ENCODE measurements at regions not wholly inside any gene's neighbourhood (a gene's known extent, or its start where the extent isn't known, plus 50 kb on each side); places are given as distances from the start of the nearest gene placed in this dataset.

DNA sequence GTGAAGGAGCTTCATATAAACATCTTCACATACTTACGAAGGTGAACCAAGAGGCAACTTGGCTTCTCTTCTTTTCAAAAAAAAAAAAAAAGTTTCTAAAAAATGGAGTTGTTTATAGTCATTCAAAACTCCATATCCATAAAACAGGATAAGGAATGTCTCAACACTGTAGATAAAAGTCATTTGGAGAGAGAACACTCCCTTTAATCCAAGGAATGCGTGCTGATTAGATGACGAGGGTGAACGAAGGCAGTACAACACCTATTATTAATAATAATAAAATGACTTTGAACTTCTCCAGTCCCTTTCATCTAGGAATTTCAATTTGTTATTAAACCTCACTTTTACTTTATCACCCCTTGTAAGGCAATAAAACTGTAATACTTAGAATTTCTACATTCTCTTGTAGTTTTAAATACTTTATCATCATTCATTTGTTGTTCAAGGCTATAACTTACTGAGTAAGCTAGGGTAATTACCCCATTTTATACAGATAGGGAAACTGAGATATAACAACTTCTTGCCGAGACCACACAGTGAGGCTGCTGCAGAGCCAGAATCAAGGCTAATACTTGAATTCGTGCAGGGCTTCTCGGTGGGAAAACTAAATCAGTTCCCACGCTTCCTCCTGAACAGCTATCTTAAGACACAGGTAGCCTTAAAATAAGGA, 377.1 kb downstream of the EFNA5 start:
- DNase-seq (ENCODE audit: low spot score), result no peak

DNA sequence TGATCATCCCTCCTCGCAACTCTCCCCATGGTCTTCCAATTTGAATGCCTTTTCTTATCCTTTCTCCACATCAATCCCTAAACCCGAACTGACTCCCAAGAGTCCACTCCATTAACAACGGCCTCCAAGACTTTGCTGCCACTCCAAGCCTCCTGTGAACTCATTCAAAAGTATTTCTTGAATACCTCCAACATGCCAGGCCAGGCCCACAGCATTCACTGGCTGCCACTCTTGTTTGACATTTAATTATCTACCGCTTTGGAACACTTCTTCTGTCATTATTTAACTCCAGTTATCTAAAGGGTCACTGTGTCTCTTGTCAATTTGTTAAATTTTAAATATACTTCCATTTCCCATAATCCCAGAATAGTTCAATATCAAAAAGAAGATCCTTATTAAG, 378.9 kb downstream of the EFNA5 start:
- no peak for DNase-seq (ENCODE audit: low spot score)

DNA sequence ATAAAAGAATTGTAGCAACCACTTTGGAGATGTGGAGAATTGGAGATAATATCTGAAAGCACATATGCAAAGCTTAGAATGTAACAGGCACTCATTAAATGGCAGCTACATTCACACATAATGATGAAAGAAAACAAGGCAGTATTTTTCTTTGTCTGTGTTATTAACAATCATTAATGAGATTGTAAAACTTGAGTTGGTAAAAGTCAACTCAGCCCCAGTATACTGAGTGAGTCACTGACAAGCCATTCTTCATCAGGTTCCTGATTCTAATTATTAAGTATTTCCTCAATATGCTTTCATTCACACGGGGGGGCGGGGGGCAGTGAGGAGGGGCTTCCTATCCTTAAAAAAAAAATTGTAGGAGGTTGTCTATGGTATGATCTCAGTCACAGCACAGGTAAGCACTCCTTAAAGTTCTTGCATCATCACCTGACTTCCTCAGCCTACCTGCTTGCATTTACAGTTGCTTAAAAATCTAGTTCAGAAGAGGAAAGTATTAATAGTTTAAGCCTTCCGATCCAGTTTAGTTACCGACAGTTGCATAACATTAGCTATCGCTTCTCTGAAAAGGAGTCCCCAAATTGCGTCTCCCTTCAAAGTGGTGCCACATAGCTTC, 379.8 kb downstream of the EFNA5 start:
- DNase-seq (ENCODE audit: low spot score), result no peak

DNA sequence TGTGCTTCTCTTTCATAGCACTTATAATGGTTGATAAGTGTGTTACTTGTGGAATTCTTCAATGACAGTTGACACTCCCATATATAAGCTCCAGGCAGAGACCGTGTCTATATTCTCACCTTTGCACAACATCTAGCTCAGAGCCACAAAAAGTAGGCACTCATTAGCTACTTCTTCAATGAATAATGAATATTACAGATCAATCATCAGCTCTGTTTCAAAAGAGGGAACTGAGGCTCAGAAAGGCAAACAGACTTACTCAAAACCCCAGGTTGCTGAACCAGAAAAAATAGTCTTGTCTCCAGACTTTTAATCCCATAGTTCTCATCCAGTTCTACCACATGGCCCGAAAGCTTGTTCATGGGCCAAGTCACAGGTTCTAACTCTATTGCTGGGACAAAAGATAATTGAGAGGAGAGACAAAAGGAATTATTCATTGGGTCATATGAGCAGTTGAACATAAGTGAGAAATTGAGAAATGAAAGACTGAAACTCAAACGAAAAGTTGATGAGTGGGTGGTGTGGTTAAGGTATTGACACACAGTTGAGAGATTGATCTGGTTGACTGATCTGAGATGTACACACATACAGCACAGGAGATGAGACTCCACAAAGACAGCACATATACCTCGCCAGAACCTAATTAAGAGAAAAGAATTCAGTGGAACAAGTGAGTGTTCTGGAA, 381.6 kb downstream of the EFNA5 start:
- no peak for DNase-seq (ENCODE audit: low spot score)

DNA sequence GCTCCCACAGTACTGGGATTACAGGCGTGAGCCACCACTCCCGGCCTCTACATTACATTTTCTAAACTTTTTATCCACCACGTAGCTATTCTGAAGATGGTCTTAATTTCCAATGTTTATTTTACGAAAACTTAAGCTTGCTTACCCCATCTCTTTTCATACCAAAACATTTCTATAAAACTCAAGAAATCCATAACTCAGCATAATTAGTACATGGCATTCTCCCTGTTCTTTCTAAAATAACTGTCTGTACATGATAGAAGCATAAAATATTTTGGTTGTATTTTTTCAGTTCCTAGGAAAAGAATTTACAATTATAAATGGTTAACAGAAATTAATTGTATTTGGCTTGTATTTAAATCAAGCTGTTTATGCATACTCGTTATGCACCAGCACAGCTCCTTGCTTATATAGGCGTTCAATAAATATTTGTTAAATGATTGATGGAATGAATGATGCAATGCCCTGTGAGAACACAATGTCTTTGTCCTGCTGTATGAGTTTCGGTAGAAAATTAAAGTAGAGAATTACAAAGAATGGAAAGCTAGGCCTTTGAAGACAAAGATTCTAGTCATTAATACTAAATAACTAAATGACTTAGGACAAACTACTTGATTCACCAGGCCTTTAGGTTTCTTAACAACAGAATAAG, 384.2 kb downstream of the EFNA5 start:
- DNase-seq (ENCODE audit: low spot score), result no peak

DNA sequence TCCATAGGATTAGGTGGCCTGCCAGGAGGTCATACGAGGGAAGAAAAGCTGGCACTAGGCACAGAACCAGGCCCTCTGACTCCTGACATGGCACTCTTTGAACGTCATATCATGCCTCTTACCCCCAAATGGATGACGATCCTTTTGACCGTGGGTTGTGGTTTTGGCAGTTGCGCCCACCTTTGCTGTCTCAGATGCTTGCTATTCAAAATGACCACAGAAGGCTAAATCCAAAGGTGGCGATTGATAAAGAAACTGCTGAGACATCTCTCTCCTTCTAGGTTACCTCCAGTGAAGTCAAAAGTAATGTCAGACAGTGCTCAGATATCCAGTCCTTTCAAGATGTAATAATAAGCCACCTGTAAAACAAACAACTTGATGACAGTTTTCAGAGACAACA, 385.0 kb downstream of the EFNA5 start:
- DNase-seq (ENCODE audit: low spot score), result no peak

DNA sequence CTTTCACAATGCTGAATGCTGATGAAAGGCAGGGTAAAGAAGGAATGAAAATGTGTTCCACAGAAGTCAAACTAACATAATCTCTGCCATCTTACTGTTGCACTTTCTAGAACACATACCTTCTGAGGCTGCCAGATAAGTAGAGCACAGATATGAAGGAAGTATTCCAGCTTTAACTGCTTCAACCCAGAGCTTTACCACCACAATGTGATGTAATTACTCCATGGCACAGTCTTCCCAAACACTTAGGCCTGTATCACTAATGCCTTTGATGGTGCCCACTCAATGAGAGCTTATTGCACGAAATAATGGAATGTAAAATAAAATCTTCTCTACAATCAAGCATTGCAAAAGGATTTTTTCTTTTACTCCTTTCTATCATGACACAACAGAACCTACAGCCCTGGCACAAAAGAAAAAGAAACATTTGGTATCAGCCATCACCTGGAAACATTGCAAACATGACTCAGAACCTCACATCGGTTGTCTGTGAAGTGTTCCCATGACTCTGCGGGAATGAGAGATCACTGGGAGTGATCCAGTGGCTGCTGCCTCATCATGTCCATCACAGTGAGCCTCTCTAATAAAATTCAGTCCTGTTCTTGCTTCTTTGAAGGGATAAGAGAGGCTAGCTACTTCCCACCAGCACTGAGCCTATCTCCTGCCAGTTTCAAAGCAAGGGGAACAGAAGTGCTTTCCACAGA, 385.8 kb downstream of the EFNA5 start:
- DNase-seq (ENCODE audit: low spot score), result no peak

DNA sequence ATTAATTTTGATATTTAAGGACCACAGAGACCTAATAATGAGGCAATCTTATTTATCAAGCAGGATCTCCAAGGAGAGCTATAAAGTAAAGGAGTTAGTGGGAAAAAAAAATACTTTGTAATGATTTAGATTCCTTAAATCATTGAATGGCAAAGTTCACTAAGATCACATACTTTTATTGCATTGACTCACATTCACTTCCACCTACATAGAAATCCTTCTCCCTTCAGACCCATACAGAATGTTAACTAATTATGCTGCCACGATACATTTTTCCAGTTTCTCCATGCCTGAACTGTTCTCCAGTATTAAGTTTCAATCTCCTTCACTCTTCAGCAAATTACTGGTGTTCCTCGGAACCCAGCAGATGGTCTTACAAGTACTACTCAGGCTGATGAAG, 388.7 kb downstream of the EFNA5 start:
- DNase-seq (ENCODE audit: low spot score), result no peak

DNA sequence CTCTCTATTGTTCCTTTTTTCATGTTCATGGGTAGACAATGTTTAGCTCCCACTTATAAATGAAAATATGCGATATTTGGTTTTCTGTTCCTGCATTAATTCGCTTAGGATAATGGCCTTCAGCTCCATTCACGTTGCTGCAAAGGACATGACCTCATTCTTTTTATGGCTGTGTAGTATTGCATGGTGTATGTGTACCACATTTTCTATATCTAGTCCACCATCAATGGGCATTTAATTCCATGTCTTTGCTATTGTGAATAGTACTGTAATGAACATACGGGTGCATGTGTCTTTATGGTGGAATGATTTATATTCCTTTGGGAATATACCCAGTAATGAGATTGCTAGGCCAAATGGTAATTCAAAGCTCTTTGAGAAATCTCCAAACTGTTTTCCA, 392.0 kb downstream of the EFNA5 start:
- DNase-seq (ENCODE audit: low spot score), result no peak

DNA sequence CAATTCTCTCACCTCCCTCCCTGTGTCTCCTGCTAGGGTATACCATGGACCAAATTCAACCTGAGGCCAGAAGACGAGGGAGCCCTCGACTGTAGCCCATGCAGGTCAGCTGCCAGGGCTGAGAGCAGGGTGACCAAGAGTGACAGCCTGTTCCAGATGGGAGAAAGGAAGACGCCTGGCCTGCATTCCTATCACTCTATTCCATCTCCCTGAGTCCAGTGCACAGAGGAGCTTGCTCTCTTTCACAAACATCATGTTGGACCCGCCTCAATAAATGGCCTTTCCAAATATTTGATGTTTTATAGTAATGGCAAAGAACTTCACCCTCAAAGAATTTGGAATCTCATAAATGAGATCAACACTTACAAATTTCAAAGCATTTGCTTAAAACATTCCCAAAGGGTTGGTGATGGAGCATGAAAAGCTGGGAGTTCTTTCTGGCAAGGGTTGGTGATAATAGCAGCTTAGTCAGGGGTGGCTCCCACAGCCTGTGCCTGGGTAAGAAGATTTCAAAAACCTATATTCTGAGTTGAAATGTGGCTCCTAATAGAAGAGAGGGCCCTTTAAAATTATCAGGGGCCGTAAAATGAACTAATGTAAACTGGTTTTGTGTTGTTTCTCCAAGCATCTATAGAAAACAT, 393.1 kb downstream of the EFNA5 start:
- no peak for DNase-seq (ENCODE audit: low spot score)

DNA sequence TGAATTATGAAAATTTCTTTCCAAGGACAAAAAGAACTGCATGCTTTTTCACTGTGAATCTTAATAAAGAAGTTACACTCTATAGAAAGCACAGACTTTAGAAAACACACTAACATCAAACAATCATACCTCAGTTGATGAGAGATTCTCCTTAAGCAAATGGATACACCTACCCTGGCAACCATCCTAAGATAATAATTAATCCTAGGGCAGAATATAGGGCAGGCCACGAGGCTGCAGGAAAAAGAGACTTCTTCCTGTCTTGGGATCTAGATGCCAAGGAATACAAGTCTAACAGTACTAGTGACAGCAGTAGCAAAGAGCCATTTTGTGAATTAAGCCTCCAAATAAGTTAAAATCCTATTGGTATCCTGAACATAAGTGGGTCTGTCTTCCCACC, 395.4 kb downstream of the EFNA5 start:
- DNase-seq (ENCODE audit: low spot score), result no peak

DNA sequence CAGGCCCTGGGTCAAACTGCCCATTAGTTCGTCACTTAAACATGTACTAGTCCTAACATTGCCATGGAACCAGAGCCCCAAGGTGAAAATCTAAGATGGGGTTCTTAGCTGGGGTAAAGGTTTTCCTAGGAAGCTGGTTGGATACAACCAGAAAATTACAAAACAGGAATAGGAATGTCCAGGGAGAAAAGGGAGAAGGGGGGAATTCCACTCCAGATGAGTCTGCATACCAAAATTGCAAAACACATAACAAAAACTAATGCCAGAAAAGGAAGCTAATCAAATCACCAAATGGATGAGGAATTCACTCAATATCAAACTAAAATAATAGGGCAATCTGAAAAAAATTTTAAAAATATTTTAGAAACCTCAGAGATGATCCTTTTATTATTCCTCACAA, 396.2 kb downstream of the EFNA5 start:
- DNase-seq (ENCODE audit: low spot score), result no peak

DNA sequence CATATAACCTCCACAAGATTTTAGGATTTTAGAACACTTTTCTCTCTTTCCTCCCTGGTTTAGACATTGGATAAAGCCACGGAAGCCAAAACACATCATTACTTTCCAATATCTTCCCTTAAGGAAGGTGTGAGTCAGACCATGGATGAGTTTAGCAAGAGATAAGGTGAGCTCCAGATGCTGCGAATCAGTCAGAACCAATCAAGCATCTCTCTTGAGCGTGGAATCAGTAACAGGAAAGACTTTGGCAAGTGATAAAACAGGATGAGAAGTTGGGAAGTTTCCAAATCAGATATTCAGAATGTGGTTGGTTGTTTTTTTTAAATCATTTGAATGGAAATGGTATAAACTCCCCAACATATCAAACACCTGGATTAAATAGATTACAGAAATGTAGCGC, 397.8 kb downstream of the EFNA5 start:
- no peak for DNase-seq (ENCODE audit: low spot score)

DNA sequence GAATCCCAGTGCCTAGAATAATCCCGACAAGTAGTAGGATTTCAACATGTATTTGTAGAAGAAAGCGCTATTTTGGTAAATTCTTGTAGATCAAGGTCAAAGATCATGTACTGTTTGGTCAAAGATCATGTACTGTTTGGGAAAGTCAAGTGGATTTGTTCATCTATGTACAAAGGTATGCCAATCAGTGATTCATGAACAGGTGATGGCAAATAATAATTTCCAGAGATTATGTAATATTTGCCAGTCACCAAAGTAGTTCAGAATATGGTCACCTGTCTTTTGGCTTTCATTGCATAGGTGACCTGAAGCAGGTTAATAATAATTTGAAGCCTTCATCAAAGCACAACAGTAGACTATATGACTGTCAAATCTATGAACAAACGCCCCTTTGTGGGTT, 398.2 kb downstream of the EFNA5 start:
- no peak for DNase-seq (ENCODE audit: low spot score)

DNA sequence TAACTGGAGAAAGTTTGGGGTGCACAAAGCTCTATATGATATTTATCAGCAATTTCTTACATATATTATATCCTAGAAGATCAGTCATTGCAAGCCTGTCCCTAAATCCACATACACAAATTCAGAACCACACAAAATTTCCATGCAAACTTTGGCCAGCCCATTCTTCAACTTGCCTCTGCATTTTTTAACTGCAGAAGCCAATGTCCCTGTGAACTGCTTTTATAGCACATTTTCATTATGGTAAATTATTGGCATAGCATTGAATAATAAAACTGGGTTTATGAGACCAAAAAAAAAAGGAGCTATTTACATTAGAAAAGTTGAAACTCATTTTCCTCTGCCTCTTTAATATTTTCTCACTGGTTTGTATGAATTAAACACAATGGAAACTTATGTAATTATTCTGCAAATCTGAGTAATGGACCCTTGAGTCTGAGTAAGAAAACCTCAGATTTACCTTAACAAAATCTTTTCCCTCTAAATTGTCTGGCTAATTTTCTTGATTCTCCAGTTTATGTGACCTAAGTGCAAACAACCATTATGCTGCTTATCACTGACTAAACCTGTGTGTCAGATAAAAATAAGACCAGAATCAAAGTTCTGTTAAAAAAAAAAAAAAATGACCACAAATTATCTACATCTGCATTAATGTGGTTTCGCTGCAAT, 398.9 kb downstream of the EFNA5 start:
- DNase-seq (ENCODE audit: low spot score), result no peak

DNA sequence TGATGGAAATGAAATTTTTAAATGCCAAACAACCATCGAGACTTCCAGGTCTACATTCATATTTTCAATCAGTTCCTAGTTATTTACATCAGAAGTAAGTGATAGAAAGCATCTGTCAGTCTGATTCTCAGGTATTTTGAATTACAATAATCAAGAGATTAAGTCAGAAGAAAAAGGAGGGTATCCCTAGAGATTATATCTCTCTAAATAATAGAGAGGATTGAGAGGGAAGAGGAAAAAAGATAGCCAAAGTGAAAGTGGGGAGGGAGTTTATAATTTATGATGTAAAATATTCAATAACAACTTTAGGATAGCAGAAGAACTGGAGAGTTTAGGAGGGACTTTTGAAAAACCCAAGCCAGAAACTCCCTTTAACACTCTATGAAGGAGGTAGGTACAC, 400.2 kb downstream of the EFNA5 start:
- DNase-seq (ENCODE audit: low spot score), result no peak

DNA sequence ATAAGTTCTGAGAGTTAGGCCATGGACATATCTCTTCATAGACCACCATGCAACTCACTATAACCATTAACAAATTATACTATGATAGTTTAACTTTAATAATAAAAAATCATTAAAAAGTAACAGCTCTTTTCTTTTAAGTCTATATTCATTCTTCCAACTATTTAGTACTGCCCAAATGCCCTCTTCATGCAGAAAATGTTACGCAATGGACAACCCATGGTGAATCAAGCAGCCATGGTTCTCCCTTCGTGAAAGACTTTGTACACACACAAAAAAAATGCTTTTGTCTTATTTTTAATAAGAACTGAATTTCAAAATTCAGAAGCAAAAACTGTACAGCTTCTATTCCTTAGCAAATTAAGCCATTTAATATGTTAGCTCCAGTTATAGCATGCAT, 401.1 kb downstream of the EFNA5 start:
- DNase-seq (ENCODE audit: low spot score), result no peak

DNA sequence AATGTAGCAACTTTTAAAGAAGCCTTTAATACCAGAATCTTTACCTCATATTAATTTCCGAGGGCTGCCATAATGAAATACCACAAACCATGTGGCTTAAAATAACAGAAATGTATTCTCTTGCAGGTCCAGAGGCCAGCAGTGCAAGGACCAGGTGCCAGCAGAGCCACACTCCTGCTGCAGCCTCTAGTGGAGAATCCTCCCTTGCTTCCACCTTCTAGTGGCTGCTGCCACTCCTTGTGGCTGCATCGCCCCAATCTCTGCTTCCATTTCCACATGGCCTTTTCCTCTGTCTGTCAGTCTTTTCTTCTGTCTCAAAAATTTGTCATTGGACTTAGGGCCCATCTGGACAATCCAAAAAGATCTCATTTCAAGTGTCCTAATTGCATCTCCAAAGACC, 401.5 kb downstream of the EFNA5 start:
- no peak for DNase-seq (ENCODE audit: low spot score)

DNA sequence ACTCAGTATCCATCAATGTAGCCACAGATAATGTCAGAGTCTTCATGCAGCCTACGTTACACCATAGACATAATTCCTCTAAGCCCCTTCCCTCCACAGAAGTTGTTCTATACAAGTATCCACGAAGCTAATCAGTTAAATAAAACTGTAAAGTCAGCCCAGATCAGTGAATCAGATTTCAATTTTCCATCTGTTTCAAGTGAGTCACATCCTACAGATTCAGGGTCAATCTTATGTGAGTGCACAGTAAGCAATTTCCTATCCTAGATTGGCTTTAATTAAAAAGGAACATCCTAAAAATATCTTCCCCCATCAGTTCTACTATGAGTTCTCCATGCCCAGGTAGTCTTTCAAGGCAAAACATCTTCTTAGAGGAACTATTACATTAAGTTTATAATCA, 402.5 kb downstream of the EFNA5 start:
- no peak for DNase-seq (ENCODE audit: low spot score)

DNA sequence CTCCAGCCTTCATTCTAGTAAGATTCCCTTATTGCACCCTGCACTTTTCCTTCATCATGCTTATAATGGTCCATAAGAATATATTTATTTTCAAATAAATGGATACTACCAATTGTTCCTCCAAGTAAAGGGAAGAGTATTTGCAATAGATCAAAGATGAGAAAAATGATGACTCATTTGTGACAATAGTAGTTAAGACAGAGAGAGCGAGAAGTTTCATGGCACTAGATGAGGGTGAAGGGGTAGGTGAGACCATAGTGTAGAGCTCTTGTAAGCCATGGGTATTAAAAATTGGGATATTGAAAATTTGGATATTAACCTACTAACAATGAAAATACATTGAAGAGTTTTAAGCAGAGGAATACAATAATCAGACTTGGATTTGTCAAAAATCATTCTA, 404.6 kb downstream of the EFNA5 start:
- DNase-seq (ENCODE audit: low spot score), result no peak

DNA sequence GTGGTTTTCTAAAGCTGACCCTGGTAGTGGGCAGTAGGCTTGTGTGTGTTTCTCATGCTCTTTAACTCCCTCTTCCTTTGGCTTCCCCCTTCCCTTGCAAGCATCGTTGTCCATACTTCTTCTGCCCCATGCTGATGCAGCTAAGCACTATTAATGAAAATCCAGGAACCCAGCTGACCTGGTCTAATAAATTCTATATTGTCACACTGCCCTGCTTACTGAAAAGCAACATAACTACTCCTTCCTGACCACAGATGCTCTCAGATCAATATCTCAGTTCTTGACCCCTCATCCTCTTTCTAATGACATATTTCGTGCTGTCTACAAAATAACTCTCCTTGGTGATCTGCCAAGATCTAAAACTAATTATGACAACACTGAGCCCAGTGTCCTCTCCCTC, 405.5 kb downstream of the EFNA5 start:
- no peak for DNase-seq (ENCODE audit: low spot score)
